Activated naive CD4-positive, alpha-beta T cell treated with anti-CD3 and anti-CD28 coated beads, Interleukin-2, amount 50 U/mL, for 72 hours (primary cell): ENCODE measurements at regions not wholly inside any gene's neighbourhood (a gene's known extent, or its start where the extent isn't known, plus 50 kb on each side); places are given as distances from the start of the nearest gene placed in this dataset.

Experiments
- ATAC-seq, 2 donors: fragments of 150-1000 bp; cut with Tn5 transposase; 2 replicates each; pipeline ENCODE4 v1.10.0; 2021; ENCODE audit warnings: mild to moderate bottlenecking in 2 of 2, moderate library complexity in 2 of 2
- DNase-seq, 2 donors: peaks; one replicate each; pipeline ENCODE4 v3.0.0; 2021 to 2022; ENCODE audit warnings: low spot score in 2 of 2
- H3K27ac Mint-ChIP-seq, 2 donors: one replicate each; pipeline ENCODE4 v1.8.0; 2022; ENCODE audit warnings: mild to moderate bottlenecking in 2 of 2, mixed read lengths in 2 of 2
- H3K36me3 Mint-ChIP-seq, 2 donors: one replicate each; pipeline ENCODE4 v1.8.0; 2022; ENCODE audit warnings: mixed read lengths in 2 of 2
- H3K9me3 Mint-ChIP-seq, 2 donors: one replicate each; pipeline ENCODE4 v1.8.0; 2022; ENCODE audit warnings: mixed read lengths in 2 of 2

GRCh38 chr2:71778936-71779773, 325.8 kb downstream of the DYSF start:
- H3K27ac Mint-ChIP-seq = no peak overlapping the region
- H3K36me3 Mint-ChIP-seq = no peaks in the 10 kb centered on the region
- ATAC-seq (no peak), DNase-seq (no peak)
- H3K9me3 Mint-ChIP-seq = no peaks in the 10 kb centered on the region

GRCh38 chr2:71778514-71778913, 325.2 kb downstream of the DYSF start:
- DNase-seq (no peak), ATAC-seq (no peak)
- no peaks in the 10 kb centered on the region for H3K36me3 Mint-ChIP-seq
- H3K9me3 Mint-ChIP-seq = peaks cover 0 to 3% of the 10 kb centered on the region in 2 donors
- H3K27ac Mint-ChIP-seq = no peak overlapping the region

- Mint-ChIP-seq H3K27ac (no peak overlapping the region), H3K9me3 (peaks cover 0 to 3% of the 10 kb centered on the region in 2 donors), H3K36me3 (no peaks in the 10 kb centered on the region)
- no peak for ATAC-seq
- DNase-seq = no peak
These were observed 324.6 kb downstream of the DYSF start for GRCh38 chr2:71777946-71778345.

- no peak for ATAC-seq
These were observed 322.9 kb downstream of the DYSF start for GRCh38 chr2:71776227-71776626.

GRCh38 chr2:71773218-71773617, 319.9 kb downstream of the DYSF start:
- no peak for DNase-seq
- H3K9me3 Mint-ChIP-seq = peaks cover 0 to 3% of the 10 kb centered on the region in 2 donors
- no peaks in the 10 kb centered on the region for H3K36me3 Mint-ChIP-seq
- ATAC-seq = no peak
- H3K27ac Mint-ChIP-seq = no peak overlapping the region

More at GRCh38 chr2:71776227-71776626, 322.9 kb downstream of the DYSF start:
- DNase-seq = no peak
- Mint-ChIP-seq H3K27ac (no peak overlapping the region), H3K36me3 (no peaks in the 10 kb centered on the region), H3K9me3 (peaks cover 0 to 3% of the 10 kb centered on the region in 2 donors)

GRCh38 chr2:71772510-71773172, 319.3 kb downstream of the DYSF start:
- Mint-ChIP-seq H3K36me3 (no peaks in the 10 kb centered on the region), H3K27ac (no peak overlapping the region), H3K9me3 (peaks cover 0 to 3% of the 10 kb centered on the region in 2 donors)
- DNase-seq (no peak), ATAC-seq (no peak)

GRCh38 chr2:71767663-71768062, 314.3 kb downstream of the DYSF start:
- ATAC-seq = no peak
- no peak for DNase-seq
- no peaks in the 10 kb centered on the region for H3K9me3 Mint-ChIP-seq
- H3K27ac Mint-ChIP-seq = no peak overlapping the region
- no peaks in the 10 kb centered on the region for H3K36me3 Mint-ChIP-seq

GRCh38 chr2:71759060-71759459, 305.7 kb downstream of the DYSF start:
- DNase-seq (no peak), ATAC-seq (no peak)
- peaks cover 5% of the 10 kb centered on the region in 2 donors for H3K9me3 Mint-ChIP-seq
- no peak overlapping the region for H3K27ac Mint-ChIP-seq
- no peaks in the 10 kb centered on the region for H3K36me3 Mint-ChIP-seq

GRCh38 chr2:71757351-71757750, 304.0 kb downstream of the DYSF start:
- Mint-ChIP-seq H3K36me3 (peaks cover 0 to 2% of the 10 kb centered on the region in 2 donors), H3K9me3 (peaks cover 5 to 8% of the 10 kb centered on the region in 2 donors), H3K27ac (no peak overlapping the region)
- no peak for ATAC-seq
- DNase-seq = no peak

- H3K9me3 Mint-ChIP-seq = peaks cover 9 to 14% of the 10 kb centered on the region in 2 donors
- no peak overlapping the region for H3K27ac Mint-ChIP-seq
- peaks cover 0 to 8% of the 10 kb centered on the region in 2 donors for H3K36me3 Mint-ChIP-seq
- DNase-seq (no peak), ATAC-seq (no peak)
These were observed 303.0 kb downstream of the DYSF start for GRCh38 chr2:71756280-71756906.

GRCh38 chr2:71751590-71751989, 298.2 kb downstream of the DYSF start:
- ATAC-seq = no peak
- peaks cover 11 to 13% of the 10 kb centered on the region in 2 donors for H3K9me3 Mint-ChIP-seq
- H3K27ac Mint-ChIP-seq = no peak overlapping the region
- H3K36me3 Mint-ChIP-seq = peaks cover 0 to 8% of the 10 kb centered on the region in 2 donors
- no peak for DNase-seq

- H3K36me3 Mint-ChIP-seq = peaks cover 0 to 8% of the 10 kb centered on the region in 2 donors
- DNase-seq (no peak), ATAC-seq (no peak)
- H3K9me3 Mint-ChIP-seq = peaks cover 9 to 11% of the 10 kb centered on the region in 2 donors
- H3K27ac Mint-ChIP-seq = no peak overlapping the region
These were observed 296.3 kb downstream of the DYSF start for GRCh38 chr2:71749671-71750101.

GRCh38 chr2:71748227-71748626, 294.9 kb downstream of the DYSF start:
- H3K27ac Mint-ChIP-seq = no peak overlapping the region
- H3K9me3 Mint-ChIP-seq = peaks cover 7 to 11% of the 10 kb centered on the region in 2 donors
- no peak for ATAC-seq

GRCh38 chr2:71747559-71747958, 294.2 kb downstream of the DYSF start:
- peaks cover 5 to 11% of the 10 kb centered on the region in 2 donors for H3K9me3 Mint-ChIP-seq
- H3K27ac Mint-ChIP-seq = no peak overlapping the region
- H3K36me3 Mint-ChIP-seq = peaks cover 0 to 8% of the 10 kb centered on the region in 2 donors
- DNase-seq = no peak
- ATAC-seq = no peak

More at GRCh38 chr2:71748227-71748626, 294.9 kb downstream of the DYSF start:
- H3K36me3 Mint-ChIP-seq = peaks cover 0 to 8% of the 10 kb centered on the region in 2 donors
- no peak for DNase-seq

- H3K36me3 Mint-ChIP-seq = peaks cover 0 to 3% of the 10 kb centered on the region in 2 donors
- H3K27ac Mint-ChIP-seq = no peak overlapping the region
- no peak for ATAC-seq
- DNase-seq = no peak
- H3K9me3 Mint-ChIP-seq = peaks cover 4 to 10% of the 10 kb centered on the region in 2 donors
These were observed 293.7 kb downstream of the DYSF start for GRCh38 chr2:71746946-71747501.

GRCh38 chr2:71744781-71745180, 291.4 kb downstream of the DYSF start:
- Mint-ChIP-seq H3K27ac (no peak overlapping the region), H3K9me3 (peaks cover 0 to 4% of the 10 kb centered on the region in 2 donors), H3K36me3 (no peaks in the 10 kb centered on the region)
- ATAC-seq (no peak), DNase-seq (no peak)
